PC-9 (cell line): ENCODE measurements at regions not wholly inside any gene's neighbourhood (a gene's known extent, or its start where the extent isn't known, plus 50 kb on each side); places are given as distances from the start of the nearest gene placed in this dataset.

ENCODE experiments used
- BruUV-seq: library from RNA; stranded (reverse); fragments of 400-500 nt; replicated peaks from 2 replicates; lab custom pipeline; 2021; lab: Mats Ljungman, UMichigan
- CTCF ChIA-PET: fragments of 300-600 bp; sonication (Branson Sonifier 250); formaldehyde crosslinking; loops from one replicate; lab custom pipeline; 2022; ENCODE audit warnings: antibody characterized with exemption; lab: Charles Lee
- POLR2A ChIA-PET: fragments of 300-600 bp; sonication (Branson Sonifier 250); formaldehyde crosslinking; loops from one replicate; lab custom pipeline; 2022; ENCODE audit warnings: antibody characterized with exemption; ENCODE audit not compliant: unreplicated experiment; lab: Charles Lee
- DNase-seq, 2 experiments: peaks; one replicate each; pipeline versions ENCODE4 v3.0.0 to v3.0.0-alpha.2; 2015 to 2022; ENCODE audit warnings: mixed read lengths in 1 of 2
- H2AFZ ChIP-seq: fragments of 200-600 bp; sonication (generic); 2 replicates; pipeline ENCODE4 v1.8.1; 2017; ENCODE audit warnings: antibody characterized with exemption
- H3F3A ChIP-seq: fragments of 200-600 bp; sonication (generic); 2 replicates; pipeline ENCODE4 v1.8.1; 2017; ENCODE audit warnings: antibody characterized with exemption, mild to moderate bottlenecking, low read depth; ENCODE audit not compliant: insufficient read depth
- H3K27ac ChIP-seq: fragments of 200-600 bp; sonication (generic); 2 replicates; pipeline ENCODE4 v1.6.1; 2016; ENCODE audit warnings: mixed run types
- H3K27me3 ChIP-seq: fragments of 200-600 bp; sonication (generic); 2 replicates; pipeline ENCODE4 v1.6.1; 2016; ENCODE audit warnings: low read depth, mixed run types; ENCODE audit not compliant: insufficient read depth
- H3K36me3 ChIP-seq: fragments of 200-600 bp; sonication (generic); 2 replicates; pipeline ENCODE4 v1.6.1; 2016; ENCODE audit warnings: low read depth, mixed run types
- H3K4me1 ChIP-seq: fragments of 200-600 bp; sonication (generic); replicated peaks from 2 replicates; pipeline ENCODE4 v1.6.1; 2016; ENCODE audit warnings: mixed run types; ENCODE audit not compliant: insufficient read depth
- H3K4me2 ChIP-seq: fragments of 200-600 bp; sonication (generic); 2 replicates; pipeline ENCODE4 v1.6.1; 2017; ENCODE audit warnings: mixed run types
- H3K4me3 ChIP-seq: fragments of 200-600 bp; sonication (generic); 2 replicates; pipeline ENCODE4 v1.6.1; 2016; ENCODE audit warnings: mixed run types
- H3K79me2 ChIP-seq: fragments of 200-600 bp; sonication (generic); 2 replicates; pipeline ENCODE4 v1.6.1; 2017; ENCODE audit warnings: low read depth, mixed run types
- H3K9me2 ChIP-seq: fragments of 200-600 bp; sonication (generic); 2 replicates; pipeline ENCODE4 v1.8.1; 2017; ENCODE audit warnings: mild to moderate bottlenecking; ENCODE audit not compliant: insufficient read depth
- H3K9me3 ChIP-seq: fragments of 200-600 bp; sonication (generic); 2 replicates; pipeline ENCODE4 v1.8.1; 2016; ENCODE audit warnings: low read depth; ENCODE audit not compliant: insufficient read depth
- H4K20me1 ChIP-seq: fragments of 200-600 bp; sonication (generic); 2 replicates; pipeline ENCODE4 v1.8.1; 2017; ENCODE audit not compliant: insufficient read depth
- CTCF ChIP-seq: fragments of 200-600 bp; sonication (generic); conservative IDR thresholded peaks from 2 replicates; pipeline ENCODE4 v1.6.1; 2017; ENCODE audit warnings: mixed run types, antibody characterized with exemption, mild to moderate bottlenecking, moderate library complexity
- EZH2 ChIP-seq: fragments of 200-600 bp; sonication (generic); IDR thresholded peaks from 2 replicates; pipeline ENCODE4 v1.8.0; 2017; ENCODE audit warnings: antibody characterized with exemption, low read depth
- intact Hi-C: fragments of 100-400 bp; cut with micrococcal nuclease; formaldehyde crosslinking; loops from one replicate; pipeline ENCODE4 v1.10.0; 2022; ENCODE audit not compliant: unreplicated experiment

- Histone ChIP-seq H3K9me3 (no peaks in the 10 kb centered on the region), H4K20me1 (no peaks in the 10 kb centered on the region), H2AFZ (no peak overlapping the region), H3K27me3 (no peaks in the 10 kb centered on the region), H3K4me2 (no peak overlapping the region), H3K9me2 (no peaks in the 10 kb centered on the region), H3K4me1 (peaks cover 9% of the 10 kb centered on the region), H3K4me3 (no peak overlapping the region), H3K27ac (no peak overlapping the region), H3K79me2 (no peaks in the 10 kb centered on the region), H3K36me3 (no peaks in the 10 kb centered on the region), H3F3A (no peaks in the 10 kb centered on the region)
- intact Hi-C loops = no loop called here
- TF ChIP-seq CTCF (no peak), EZH2 (no peak)
- POLR2A ChIA-PET = no interaction called here
- BruUV-seq = no TSS peak
- CTCF ChIA-PET = no interaction called here
- DNase-seq = no peak
Observed at GRCh38 chr5:133891390-133891789, 77.0 kb downstream of the C5orf15 start.

GRCh38 chr5:133890776-133891280, 77.6 kb downstream of the C5orf15 start:
- H3K27ac ChIP-seq = no peak overlapping the region
- no peaks in the 10 kb centered on the region for H4K20me1 ChIP-seq
- H3K27me3 ChIP-seq = no peaks in the 10 kb centered on the region
- H2AFZ ChIP-seq = no peak overlapping the region
- peaks cover 4% of the 10 kb centered on the region for H3K4me1 ChIP-seq
- no peak for DNase-seq
- H3K9me3 ChIP-seq = no peaks in the 10 kb centered on the region
- no peaks in the 10 kb centered on the region for H3K9me2 ChIP-seq
- H3K4me3 ChIP-seq = no peak overlapping the region
- TF ChIP-seq EZH2 = no peak
- TF ChIP-seq CTCF = no peak
- ChIA-PET POLR2A (no interaction called here), CTCF (no interaction called here)
- no TSS peak for BruUV-seq
- no peaks in the 10 kb centered on the region for H3F3A ChIP-seq
- H3K36me3 ChIP-seq = no peaks in the 10 kb centered on the region
- intact Hi-C loops = no loop called here
- H3K79me2 ChIP-seq = no peaks in the 10 kb centered on the region
- no peak overlapping the region for H3K4me2 ChIP-seq

- intact Hi-C loops = no loop called here
- Histone ChIP-seq H3K27ac (no peak overlapping the region), H2AFZ (no peak overlapping the region), H3F3A (no peaks in the 10 kb centered on the region), H3K79me2 (no peaks in the 10 kb centered on the region), H3K4me1 (no peaks in the 10 kb centered on the region), H4K20me1 (no peaks in the 10 kb centered on the region), H3K9me3 (no peaks in the 10 kb centered on the region), H3K4me3 (no peak overlapping the region), H3K27me3 (no peaks in the 10 kb centered on the region), H3K36me3 (no peaks in the 10 kb centered on the region), H3K4me2 (no peak overlapping the region), H3K9me2 (no peaks in the 10 kb centered on the region)
- CTCF ChIA-PET = no interaction called here
- no peak for DNase-seq
- POLR2A ChIA-PET = no interaction called here
- TF ChIP-seq EZH2 (no peak), CTCF (no peak)
- no TSS peak for BruUV-seq
Observed at GRCh38 chr5:133890314-133890713, 78.1 kb downstream of the C5orf15 start.
